Naive thymus-derived CD8-positive, alpha-beta T cell (primary cell): ENCODE measurements at regions not wholly inside any gene's neighbourhood (a gene's known extent, or its start where the extent isn't known, plus 50 kb on each side); places are given as distances from the start of the nearest gene placed in this dataset.
A peak's percentile ranks its signal among the peaks of the same experiment; 100 is the strongest.
"Not testable (repeated sequence)": the region's sequence is repeated elsewhere in the genome, so short reads cannot be mapped to it uniquely, and the experiment has no call there.

ENCODE experiments used
- ATAC-seq, 2 donors: fragments of 150-1000 bp; cut with Tn5 transposase in 1 of 2; sonication (Bioruptor Pico), chemical (Tn5 transposase) in 1 of 2; 1 replicate in 1 of 2; 2 replicates in 1 of 2; pipeline ENCODE4 v1.10.0; 2021; ENCODE audit warnings: mild to moderate bottlenecking in 2 of 2, moderate library complexity in 2 of 2
- POLR2A ChIA-PET: fragments of 350-600 bp; sonication (Branson Sonifier 250); formaldehyde crosslinking; loops from one replicate; lab custom pipeline; 2021; ENCODE audit warnings: antibody characterized with exemption; lab: Charles Lee
- DNase-seq, 10 donors: peaks; one replicate each; pipeline versions ENCODE4 v3.0.0 to v3.0.0-alpha.2; 2020 to 2022
- H3K27ac Mint-ChIP-seq, 10 donors: one replicate each; pipeline ENCODE4 v1.8.0; 2020 to 2022; ENCODE audit warnings: mild to moderate bottlenecking in 10 of 10, mixed read lengths in 10 of 10, moderate library complexity in 4 of 10, inconsistent platforms in 1 of 10
- H3K27me3 Mint-ChIP-seq, 5 donors: one replicate each; pipeline ENCODE4 v1.8.0; 2021 to 2022; ENCODE audit warnings: mixed read lengths in 5 of 5
- H3K36me3 Mint-ChIP-seq, 3 donors: one replicate each; pipeline ENCODE4 v1.8.0; 2020 to 2022; ENCODE audit warnings: mixed read lengths in 3 of 3, mild to moderate bottlenecking in 2 of 3, inconsistent platforms in 1 of 3
- H3K4me1 Mint-ChIP-seq, 4 donors: one replicate each; pipeline ENCODE4 v1.8.0; 2021 to 2022; ENCODE audit warnings: mixed read lengths in 4 of 4
- H3K4me3 Mint-ChIP-seq, 10 donors: one replicate each; pipeline ENCODE4 v1.8.0; 2020 to 2022; ENCODE audit warnings: mild to moderate bottlenecking in 10 of 10, mixed read lengths in 10 of 10, moderate library complexity in 6 of 10, inconsistent platforms in 1 of 10
- H3K9me3 Mint-ChIP-seq, 9 donors: one replicate each; pipeline ENCODE4 v1.8.0; 2020 to 2022; ENCODE audit warnings: mixed read lengths in 9 of 9, mild to moderate bottlenecking in 3 of 9, inconsistent platforms in 1 of 9, moderate library complexity in 1 of 9

- POLR2A ChIA-PET, result no interaction called here
- Mint-ChIP-seq H3K27me3 (peaks cover 0 to 4% (median 0%) of the 10 kb centered on the region in 5 donors), H3K27ac (no peak overlapping the region), H3K4me3 (no peak overlapping the region), H3K9me3 (peaks cover 2 to 28% (median 13%) of the 10 kb centered on the region in 9 donors), H3K36me3 (peaks cover 0 to 1% (median 0%) of the 10 kb centered on the region in 3 donors), H3K4me1 (no peaks in the 10 kb centered on the region)
- no peak for DNase-seq
- no peak for ATAC-seq
These were observed 124.5 kb upstream of the TENT5A start for GRCh38 chr6:81876971-81877370.

- no peak overlapping the region for H3K4me3 Mint-ChIP-seq
- H3K27ac Mint-ChIP-seq, result no peak overlapping the region
- DNase-seq (no peak), ATAC-seq (no peak)
- H3K27me3 Mint-ChIP-seq, result peaks cover 0 to 7% (median 0%) of the 10 kb centered on the region in 5 donors
- peaks cover 0 to 4% (median 0%) of the 10 kb centered on the region in 3 donors for H3K36me3 Mint-ChIP-seq
- H3K9me3 Mint-ChIP-seq, result peaks cover 2 to 37% (median 20%) of the 10 kb centered on the region in 9 donors
- POLR2A ChIA-PET, result no interaction called here
- no peaks in the 10 kb centered on the region for H3K4me1 Mint-ChIP-seq
These were observed 123.4 kb upstream of the TENT5A start for GRCh38 chr6:81875782-81876293.

- H3K36me3 Mint-ChIP-seq, POLR2A ChIA-PET, H3K4me1 Mint-ChIP-seq, H3K27ac Mint-ChIP-seq, DNase-seq, H3K4me3 Mint-ChIP-seq, ATAC-seq: not testable (repeated sequence)
- Mint-ChIP-seq H3K27me3 (peaks cover 0 to 11% (median 3%) of the 10 kb centered on the region in 5 donors), H3K9me3 (peaks cover 0 to 38% (median 23%) of the 10 kb centered on the region in 9 donors)
These were observed 117.4 kb upstream of the TENT5A start for GRCh38 chr6:81869749-81870508.

- Mint-ChIP-seq H3K9me3 (peaks cover 0 to 5% (median under 1%) of the 10 kb centered on the region in 9 donors), H3K27me3 (peaks cover 0 to 11% (median 2%) of the 10 kb centered on the region in 5 donors), H3K36me3 (no peaks in the 10 kb centered on the region), H3K4me3 (no peak overlapping the region), H3K4me1 (no peaks in the 10 kb centered on the region), H3K27ac (peak overlapping the region in 1 of 10 donors; percentile 66)
- POLR2A ChIA-PET, result no interaction called here
- DNase-seq, result no peak
- no peak for ATAC-seq
These were observed 113.2 kb upstream of the TENT5A start for GRCh38 chr6:81865712-81866111.

- Mint-ChIP-seq H3K4me1 (no peaks in the 10 kb centered on the region), H3K4me3 (no peak overlapping the region), H3K27me3 (peaks cover 0 to 11% (median 2%) of the 10 kb centered on the region in 5 donors), H3K36me3 (no peaks in the 10 kb centered on the region), H3K27ac (no peak overlapping the region), H3K9me3 (no peaks in the 10 kb centered on the region)
- no peak for DNase-seq
- POLR2A ChIA-PET, result no interaction called here
- no peak for ATAC-seq
These were observed 111.6 kb upstream of the TENT5A start for GRCh38 chr6:81864124-81864523.

GRCh38 chr6:81863123-81863522, 110.6 kb upstream of the TENT5A start:
- Mint-ChIP-seq H3K4me1 (no peaks in the 10 kb centered on the region), H3K27ac (no peak overlapping the region), H3K4me3 (no peak overlapping the region), H3K27me3 (peaks cover 0 to 11% (median 1%) of the 10 kb centered on the region in 5 donors), H3K36me3 (no peaks in the 10 kb centered on the region), H3K9me3 (no peaks in the 10 kb centered on the region)
- ATAC-seq (no peak), DNase-seq (no peak)
- POLR2A ChIA-PET, result no interaction called here

- no peaks in the 10 kb centered on the region for H3K4me1 Mint-ChIP-seq
- no peak overlapping the region for H3K27ac Mint-ChIP-seq
- H3K4me3 Mint-ChIP-seq, result no peak overlapping the region
- H3K27me3 Mint-ChIP-seq, result peaks cover 0 to 11% (median 4%) of the 10 kb centered on the region in 5 donors
- DNase-seq, result no peak
- H3K9me3 Mint-ChIP-seq, result peaks cover 0 to 5% (median 0%) of the 10 kb centered on the region in 9 donors
- H3K36me3 Mint-ChIP-seq, result no peaks in the 10 kb centered on the region
- ATAC-seq, result no peak
- POLR2A ChIA-PET, result no interaction called here
These were observed 108.8 kb upstream of the TENT5A start for GRCh38 chr6:81861281-81861680.

GRCh38 chr6:81859884-81860283, 107.4 kb upstream of the TENT5A start:
- POLR2A ChIA-PET, result no interaction called here
- peaks cover 0 to 5% (median 0%) of the 10 kb centered on the region in 9 donors for H3K9me3 Mint-ChIP-seq
- DNase-seq (no peak), ATAC-seq (no peak)
- no peaks in the 10 kb centered on the region for H3K36me3 Mint-ChIP-seq
- H3K27ac Mint-ChIP-seq, result no peak overlapping the region
- H3K4me1 Mint-ChIP-seq, result no peaks in the 10 kb centered on the region
- H3K4me3 Mint-ChIP-seq, result no peak overlapping the region
- peaks cover 0 to 5% (median 0%) of the 10 kb centered on the region in 5 donors for H3K27me3 Mint-ChIP-seq

GRCh38 chr6:81857812-81858211, 105.3 kb upstream of the TENT5A start:
- POLR2A ChIA-PET, result no interaction called here
- H3K4me1 Mint-ChIP-seq, result no peaks in the 10 kb centered on the region
- H3K9me3 Mint-ChIP-seq, result peaks cover 0 to 5% (median 0%) of the 10 kb centered on the region in 9 donors
- H3K4me3 Mint-ChIP-seq, result no peak overlapping the region
- no peak overlapping the region for H3K27ac Mint-ChIP-seq
- ATAC-seq (no peak), DNase-seq (no peak)
- H3K36me3 Mint-ChIP-seq, result no peaks in the 10 kb centered on the region
- peaks cover 0 to 5% (median 0%) of the 10 kb centered on the region in 5 donors for H3K27me3 Mint-ChIP-seq

- ATAC-seq (no peak), DNase-seq (no peak)
- Mint-ChIP-seq H3K27ac (no peak overlapping the region), H3K4me1 (no peaks in the 10 kb centered on the region), H3K4me3 (no peak overlapping the region), H3K27me3 (peaks cover 0 to 5% (median 0%) of the 10 kb centered on the region in 5 donors), H3K36me3 (no peaks in the 10 kb centered on the region), H3K9me3 (peaks cover 0 to 5% (median 0%) of the 10 kb centered on the region in 9 donors)
- POLR2A ChIA-PET, result no interaction called here
These were observed 104.4 kb upstream of the TENT5A start for GRCh38 chr6:81856872-81857271.

- peaks cover 0 to 5% (median 0%) of the 10 kb centered on the region in 5 donors for H3K27me3 Mint-ChIP-seq
- H3K27ac Mint-ChIP-seq, result no peak overlapping the region
- no peaks in the 10 kb centered on the region for H3K4me1 Mint-ChIP-seq
- POLR2A ChIA-PET, result no interaction called here
- H3K4me3 Mint-ChIP-seq, result no peak overlapping the region
- peaks cover 0 to 9% (median 0%) of the 10 kb centered on the region in 9 donors for H3K9me3 Mint-ChIP-seq
- H3K36me3 Mint-ChIP-seq, result no peaks in the 10 kb centered on the region
- DNase-seq, result no peak
- ATAC-seq, result no peak
These were observed 102.0 kb upstream of the TENT5A start for GRCh38 chr6:81854474-81854873.

- Mint-ChIP-seq H3K4me3 (no peak overlapping the region), H3K4me1 (no peaks in the 10 kb centered on the region), H3K36me3 (no peaks in the 10 kb centered on the region), H3K9me3 (peaks cover 0 to 13% (median 0%) of the 10 kb centered on the region in 9 donors), H3K27me3 (peaks cover 0 to 5% (median 2%) of the 10 kb centered on the region in 5 donors), H3K27ac (no peak overlapping the region)
- no peak for ATAC-seq
- no peak for DNase-seq
- POLR2A ChIA-PET, result no interaction called here
These were observed 101.5 kb upstream of the TENT5A start for GRCh38 chr6:81853975-81854374.

GRCh38 chr6:81849248-81849647, 96.8 kb upstream of the TENT5A start:
- peaks cover 0 to 4% (median 0%) of the 10 kb centered on the region in 5 donors for H3K27me3 Mint-ChIP-seq
- DNase-seq, result no peak
- peaks cover 0 to 8% (median 0%) of the 10 kb centered on the region in 9 donors for H3K9me3 Mint-ChIP-seq
- POLR2A ChIA-PET, result no interaction called here
- no peaks in the 10 kb centered on the region for H3K4me1 Mint-ChIP-seq
- no peaks in the 10 kb centered on the region for H3K36me3 Mint-ChIP-seq
- ATAC-seq, result no peak
- no peak overlapping the region for H3K27ac Mint-ChIP-seq
- H3K4me3 Mint-ChIP-seq, result no peak overlapping the region
